Smooth muscle cell (in vitro differentiated cells): ENCODE measurements at regions not wholly inside any gene's neighbourhood (a gene's known extent, or its start where the extent isn't known, plus 50 kb on each side); places are given as distances from the start of the nearest gene placed in this dataset.

ENCODE experiments used
- DNase-seq: peaks from one replicate; lab custom pipeline; 2025; ENCODE audit not compliant: unreplicated experiment; lab: John Stamatoyannopoulos, UW
- H2AFZ ChIP-seq: fragments of 200-600 bp; sonication (generic); 2 replicates; pipeline ENCODE4 v1.6.0; 2016; ENCODE audit warnings: antibody characterized with exemption, low read depth, mild to moderate bottlenecking
- H3F3A ChIP-seq: fragments of 200-600 bp; sonication (generic); 2 replicates; pipeline ENCODE4 v1.6.0; 2017; ENCODE audit warnings: antibody characterized with exemption, low read depth
- H3K27ac ChIP-seq: fragments of 200-600 bp; sonication (generic); 2 replicates; pipeline ENCODE4 v1.5.1; 2016; ENCODE audit warnings: low read depth, mild to moderate bottlenecking
- H3K27me3 ChIP-seq: fragments of 200-600 bp; sonication (generic); 2 replicates; pipeline ENCODE4 v1.6.1; 2016; ENCODE audit warnings: low read depth, mild to moderate bottlenecking
- H3K36me3 ChIP-seq: fragments of 200-600 bp; sonication (generic); 2 replicates; pipeline ENCODE4 v1.5.1; 2016; ENCODE audit warnings: low read depth
- H3K4me1 ChIP-seq: fragments of 200-600 bp; sonication (generic); 2 replicates; pipeline ENCODE4 v1.5.1; 2016; ENCODE audit warnings: low read depth
- H3K4me2 ChIP-seq: fragments of 200-600 bp; sonication (generic); 2 replicates; pipeline ENCODE4 v1.6.0; 2016; ENCODE audit warnings: mild to moderate bottlenecking
- H3K4me3 ChIP-seq: fragments of 200-600 bp; sonication (generic); 2 replicates; pipeline ENCODE4 v1.5.1; 2016; ENCODE audit warnings: mild to moderate bottlenecking
- H3K79me2 ChIP-seq: fragments of 200-600 bp; sonication (generic); 2 replicates; pipeline ENCODE4 v1.6.0; 2016; ENCODE audit warnings: low read depth, mild to moderate bottlenecking
- H3K9ac ChIP-seq: fragments of 200-600 bp; sonication (generic); 2 replicates; pipeline ENCODE4 v1.6.0; 2016; ENCODE audit warnings: low read depth
- H3K9me3 ChIP-seq: fragments of 200-600 bp; sonication (generic); replicated peaks from 2 replicates; pipeline ENCODE4 v1.5.1; 2016; ENCODE audit warnings: low read depth
- H4K20me1 ChIP-seq: fragments of 200-600 bp; sonication (generic); 2 replicates; pipeline ENCODE4 v1.6.0; 2016; ENCODE audit warnings: low read depth
- WGBS: methylation state at CpG from one replicate; pipeline ENCODE4 v1.1.7; 2016; ENCODE audit warnings: low lambda C conversion rate; 5-methylcytosine and 5-hydroxymethylcytosine counted together
- TF ChIP-seq, protein P1 (sequence below): fragments of 200-600 bp; sonication (generic); IDR thresholded peaks from 2 replicates; pipeline ENCODE4 v1.5.1; 2017; ENCODE audit warnings: borderline replicate concordance, mild to moderate bottlenecking, antibody characterized with exemption; ENCODE audit not compliant: insufficient read depth, poor library complexity, severe bottlenecking

DNA sequence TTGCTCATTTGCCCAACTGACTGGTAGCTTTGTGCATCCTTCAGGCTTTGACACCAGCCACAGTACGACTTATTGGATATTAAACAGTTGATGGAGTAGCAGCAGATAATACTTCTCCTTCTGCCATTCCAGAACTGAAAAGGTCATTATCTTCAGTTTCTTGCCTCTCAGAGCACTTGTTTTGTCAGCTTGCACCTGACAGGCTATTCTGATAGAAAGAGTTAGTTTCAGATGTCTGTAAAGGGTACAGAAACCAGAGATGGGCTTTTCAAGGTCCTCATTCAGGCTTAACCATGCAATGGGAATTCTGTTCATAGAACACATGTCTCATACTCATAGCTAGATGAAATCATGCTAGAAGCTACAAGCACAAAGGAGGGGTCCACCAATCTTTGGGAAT is 367.2 kb downstream of the OTOL1 start:
- TF ChIP-seq, protein P1, sequence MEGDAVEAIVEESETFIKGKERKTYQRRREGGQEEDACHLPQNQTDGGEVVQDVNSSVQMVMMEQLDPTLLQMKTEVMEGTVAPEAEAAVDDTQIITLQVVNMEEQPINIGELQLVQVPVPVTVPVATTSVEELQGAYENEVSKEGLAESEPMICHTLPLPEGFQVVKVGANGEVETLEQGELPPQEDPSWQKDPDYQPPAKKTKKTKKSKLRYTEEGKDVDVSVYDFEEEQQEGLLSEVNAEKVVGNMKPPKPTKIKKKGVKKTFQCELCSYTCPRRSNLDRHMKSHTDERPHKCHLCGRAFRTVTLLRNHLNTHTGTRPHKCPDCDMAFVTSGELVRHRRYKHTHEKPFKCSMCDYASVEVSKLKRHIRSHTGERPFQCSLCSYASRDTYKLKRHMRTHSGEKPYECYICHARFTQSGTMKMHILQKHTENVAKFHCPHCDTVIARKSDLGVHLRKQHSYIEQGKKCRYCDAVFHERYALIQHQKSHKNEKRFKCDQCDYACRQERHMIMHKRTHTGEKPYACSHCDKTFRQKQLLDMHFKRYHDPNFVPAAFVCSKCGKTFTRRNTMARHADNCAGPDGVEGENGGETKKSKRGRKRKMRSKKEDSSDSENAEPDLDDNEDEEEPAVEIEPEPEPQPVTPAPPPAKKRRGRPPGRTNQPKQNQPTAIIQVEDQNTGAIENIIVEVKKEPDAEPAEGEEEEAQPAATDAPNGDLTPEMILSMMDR: no peak

GRCh38 chr3:161866176-161866575 is 369.6 kb downstream of the OTOL1 start:
- no peak overlapping the region for H2AFZ ChIP-seq
- TF ChIP-seq, protein P1: no peak
- H3K9me3 ChIP-seq: no peaks in the 10 kb centered on the region
- no peak for DNase-seq
- H3K4me1 ChIP-seq: no peaks in the 10 kb centered on the region
- no peaks in the 10 kb centered on the region for H3K36me3 ChIP-seq
- H3K79me2 ChIP-seq: no peaks in the 10 kb centered on the region
- H3K27me3 ChIP-seq: no peaks in the 10 kb centered on the region
- H3K9ac ChIP-seq: no peak overlapping the region
- no peak overlapping the region for H3K27ac ChIP-seq
- H3K4me2 ChIP-seq: no peak overlapping the region
- no peaks in the 10 kb centered on the region for H4K20me1 ChIP-seq
- no peak overlapping the region for H3K4me3 ChIP-seq
- 59% methylated on average over 1 of the region's 1 CpG for WGBS
- H3F3A ChIP-seq: no peaks in the 10 kb centered on the region

More for the DNA sequence above, 367.2 kb downstream of the OTOL1 start:
- Histone ChIP-seq H3K9ac (no peak overlapping the region), H3K4me1 (no peaks in the 10 kb centered on the region), H3F3A (no peaks in the 10 kb centered on the region), H3K9me3 (no peaks in the 10 kb centered on the region), H3K27ac (no peak overlapping the region), H3K27me3 (no peaks in the 10 kb centered on the region), H4K20me1 (no peaks in the 10 kb centered on the region), H3K4me3 (no peak overlapping the region), H3K36me3 (no peaks in the 10 kb centered on the region), H3K79me2 (no peaks in the 10 kb centered on the region), H3K4me2 (no peak overlapping the region), H2AFZ (no peak overlapping the region)
- WGBS: 94% methylated on average over 1 of the region's 1 CpG
- no peak for DNase-seq

GRCh38 chr3:161875483-161875882 is 378.9 kb downstream of the OTOL1 start:
- Histone ChIP-seq H3K9me3 (no peaks in the 10 kb centered on the region), H3K9ac (no peak overlapping the region), H3K4me2 (no peak overlapping the region), H3K4me1 (no peaks in the 10 kb centered on the region), H3K27me3 (no peaks in the 10 kb centered on the region), H3K27ac (no peak overlapping the region), H2AFZ (no peak overlapping the region), H3K36me3 (no peaks in the 10 kb centered on the region), H3K4me3 (no peak overlapping the region), H3K79me2 (no peaks in the 10 kb centered on the region), H4K20me1 (no peaks in the 10 kb centered on the region), H3F3A (no peaks in the 10 kb centered on the region)
- TF ChIP-seq, protein P1: no peak
- DNase-seq: no peak
- 82% methylated on average over 1 of the region's 1 CpG for WGBS

GRCh38 chr3:161879470-161879869 is 382.9 kb downstream of the OTOL1 start:
- WGBS: 54% methylated on average over 1 of the region's 1 CpG
- Histone ChIP-seq H2AFZ (no peak overlapping the region), H3K27me3 (no peaks in the 10 kb centered on the region), H3K9me3 (no peaks in the 10 kb centered on the region), H3K79me2 (no peaks in the 10 kb centered on the region), H3K36me3 (no peaks in the 10 kb centered on the region), H3K4me3 (no peak overlapping the region), H3K9ac (no peak overlapping the region), H3K27ac (no peak overlapping the region), H3F3A (no peaks in the 10 kb centered on the region), H3K4me2 (no peak overlapping the region), H4K20me1 (no peaks in the 10 kb centered on the region), H3K4me1 (no peaks in the 10 kb centered on the region)
- DNase-seq: no peak
- TF ChIP-seq, protein P1: no peak
